Panc1 (cell line): ENCODE measurements at regions not wholly inside any gene's neighbourhood (a gene's known extent, or its start where the extent isn't known, plus 50 kb on each side); places are given as distances from the start of the nearest gene placed in this dataset.

Source experiments
- POLR2AphosphoS5 ChIP-seq: IDR thresholded peaks from 2 replicates; pipeline ENCODE4 v1.6.1; 2012; ENCODE audit warnings: mild to moderate bottlenecking, low read depth, low read length, moderate library complexity
- TCF7L2 ChIP-seq: IDR thresholded peaks from 2 replicates; pipeline ENCODE4 v1.6.1; 2011; ENCODE audit warnings: mild to moderate bottlenecking, low read depth, low read length, inconsistent platforms
- TF ChIP-seq, protein P1 (sequence below): fragments of 450-650 bp; IDR thresholded peaks from 2 replicates; pipeline ENCODE4 v1.5.1; 2017; ENCODE audit warnings: mild to moderate bottlenecking

DNA sequence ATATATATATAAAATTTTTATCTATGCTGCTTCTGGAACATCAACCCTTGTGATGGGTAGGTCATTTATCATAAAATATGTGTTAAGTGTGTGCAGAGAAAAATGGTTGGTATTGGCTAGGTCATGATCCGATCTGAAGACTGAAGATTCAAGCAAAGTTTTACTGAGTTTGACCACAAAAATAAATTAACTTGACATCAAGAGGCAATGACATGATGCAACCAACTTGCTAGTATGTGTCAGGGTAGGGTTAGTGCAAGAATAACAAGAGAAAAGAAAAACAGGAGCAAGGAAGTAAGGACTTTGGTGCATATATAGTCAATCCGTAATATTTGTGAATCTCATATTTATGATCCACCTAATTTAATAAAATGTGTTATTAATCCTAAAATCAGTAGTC, 1202.0 kb upstream of the ADGRB3 start:
- TF ChIP-seq, protein P1, sequence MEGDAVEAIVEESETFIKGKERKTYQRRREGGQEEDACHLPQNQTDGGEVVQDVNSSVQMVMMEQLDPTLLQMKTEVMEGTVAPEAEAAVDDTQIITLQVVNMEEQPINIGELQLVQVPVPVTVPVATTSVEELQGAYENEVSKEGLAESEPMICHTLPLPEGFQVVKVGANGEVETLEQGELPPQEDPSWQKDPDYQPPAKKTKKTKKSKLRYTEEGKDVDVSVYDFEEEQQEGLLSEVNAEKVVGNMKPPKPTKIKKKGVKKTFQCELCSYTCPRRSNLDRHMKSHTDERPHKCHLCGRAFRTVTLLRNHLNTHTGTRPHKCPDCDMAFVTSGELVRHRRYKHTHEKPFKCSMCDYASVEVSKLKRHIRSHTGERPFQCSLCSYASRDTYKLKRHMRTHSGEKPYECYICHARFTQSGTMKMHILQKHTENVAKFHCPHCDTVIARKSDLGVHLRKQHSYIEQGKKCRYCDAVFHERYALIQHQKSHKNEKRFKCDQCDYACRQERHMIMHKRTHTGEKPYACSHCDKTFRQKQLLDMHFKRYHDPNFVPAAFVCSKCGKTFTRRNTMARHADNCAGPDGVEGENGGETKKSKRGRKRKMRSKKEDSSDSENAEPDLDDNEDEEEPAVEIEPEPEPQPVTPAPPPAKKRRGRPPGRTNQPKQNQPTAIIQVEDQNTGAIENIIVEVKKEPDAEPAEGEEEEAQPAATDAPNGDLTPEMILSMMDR, result no peak
- TF ChIP-seq POLR2AphosphoS5, result no peak
- no peak for TF ChIP-seq TCF7L2
